ENCODE measurements at regions not wholly inside any gene's neighbourhood (a gene's known extent, or its start where the extent isn't known, plus 50 kb on each side); places are given as distances from the start of the nearest gene placed in this dataset.

DNA sequence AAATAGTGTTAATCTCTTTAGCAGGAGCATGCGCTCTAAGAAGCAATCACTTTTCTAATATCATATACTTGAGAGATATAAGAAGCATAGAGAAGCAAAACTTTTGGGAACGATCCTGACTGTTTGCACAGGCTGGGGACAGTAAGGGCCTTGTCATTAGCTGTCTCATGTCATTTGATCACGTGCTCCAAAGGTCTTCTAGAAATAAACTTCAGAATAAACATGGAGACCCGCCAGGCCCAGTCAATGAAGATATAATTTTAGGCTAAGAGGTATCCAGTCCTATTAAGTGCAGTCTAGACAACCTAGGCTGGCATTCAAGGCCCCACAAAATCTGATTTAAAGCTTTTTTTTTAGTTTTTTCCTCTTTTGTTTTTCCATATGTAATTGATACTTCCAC is 111.0 kb upstream of the APC start:
- no peaks in the 10 kb centered on the region for H3K27me3 Mint-ChIP-seq (ENCODE audit: insufficient read depth, low read depth, poor library complexity)
- H3K9me2 ChIP-seq (ENCODE audit: insufficient read depth) = no peaks in the 10 kb centered on the region
- H3K79me2 ChIP-seq (replicated peaks; ENCODE audit: insufficient read depth) = no peaks in the 10 kb centered on the region
- no peaks in the 10 kb centered on the region for H3K27me3 ChIP-seq (ENCODE audit: insufficient read depth)
- H3F3A ChIP-seq (replicated peaks; ENCODE audit: low read depth) = no peaks in the 10 kb centered on the region
- H3K4me2 ChIP-seq = no peak overlapping the region
- H3K4me3 Mint-ChIP-seq = no peak overlapping the region
- no peak overlapping the region for H2AFZ ChIP-seq
- peaks cover 15% of the 10 kb centered on the region; the same call in 1 of the 2 replicates for H3K4me1 ChIP-seq (ENCODE audit: insufficient read depth)
- no peaks in the 10 kb centered on the region for H3K36me3 ChIP-seq (ENCODE audit: insufficient read depth)
- H3K4me1 Mint-ChIP-seq = peaks cover 15% of the 10 kb centered on the region
- peaks cover 2% of the 10 kb centered on the region; the same call in 1 of the 3 replicates for H3K9me3 Mint-ChIP-seq
- no peak overlapping the region for H3K27ac Mint-ChIP-seq
- no peak for DNase-seq (ENCODE audit: low spot score)
- TF ChIP-seq, protein P1, sequence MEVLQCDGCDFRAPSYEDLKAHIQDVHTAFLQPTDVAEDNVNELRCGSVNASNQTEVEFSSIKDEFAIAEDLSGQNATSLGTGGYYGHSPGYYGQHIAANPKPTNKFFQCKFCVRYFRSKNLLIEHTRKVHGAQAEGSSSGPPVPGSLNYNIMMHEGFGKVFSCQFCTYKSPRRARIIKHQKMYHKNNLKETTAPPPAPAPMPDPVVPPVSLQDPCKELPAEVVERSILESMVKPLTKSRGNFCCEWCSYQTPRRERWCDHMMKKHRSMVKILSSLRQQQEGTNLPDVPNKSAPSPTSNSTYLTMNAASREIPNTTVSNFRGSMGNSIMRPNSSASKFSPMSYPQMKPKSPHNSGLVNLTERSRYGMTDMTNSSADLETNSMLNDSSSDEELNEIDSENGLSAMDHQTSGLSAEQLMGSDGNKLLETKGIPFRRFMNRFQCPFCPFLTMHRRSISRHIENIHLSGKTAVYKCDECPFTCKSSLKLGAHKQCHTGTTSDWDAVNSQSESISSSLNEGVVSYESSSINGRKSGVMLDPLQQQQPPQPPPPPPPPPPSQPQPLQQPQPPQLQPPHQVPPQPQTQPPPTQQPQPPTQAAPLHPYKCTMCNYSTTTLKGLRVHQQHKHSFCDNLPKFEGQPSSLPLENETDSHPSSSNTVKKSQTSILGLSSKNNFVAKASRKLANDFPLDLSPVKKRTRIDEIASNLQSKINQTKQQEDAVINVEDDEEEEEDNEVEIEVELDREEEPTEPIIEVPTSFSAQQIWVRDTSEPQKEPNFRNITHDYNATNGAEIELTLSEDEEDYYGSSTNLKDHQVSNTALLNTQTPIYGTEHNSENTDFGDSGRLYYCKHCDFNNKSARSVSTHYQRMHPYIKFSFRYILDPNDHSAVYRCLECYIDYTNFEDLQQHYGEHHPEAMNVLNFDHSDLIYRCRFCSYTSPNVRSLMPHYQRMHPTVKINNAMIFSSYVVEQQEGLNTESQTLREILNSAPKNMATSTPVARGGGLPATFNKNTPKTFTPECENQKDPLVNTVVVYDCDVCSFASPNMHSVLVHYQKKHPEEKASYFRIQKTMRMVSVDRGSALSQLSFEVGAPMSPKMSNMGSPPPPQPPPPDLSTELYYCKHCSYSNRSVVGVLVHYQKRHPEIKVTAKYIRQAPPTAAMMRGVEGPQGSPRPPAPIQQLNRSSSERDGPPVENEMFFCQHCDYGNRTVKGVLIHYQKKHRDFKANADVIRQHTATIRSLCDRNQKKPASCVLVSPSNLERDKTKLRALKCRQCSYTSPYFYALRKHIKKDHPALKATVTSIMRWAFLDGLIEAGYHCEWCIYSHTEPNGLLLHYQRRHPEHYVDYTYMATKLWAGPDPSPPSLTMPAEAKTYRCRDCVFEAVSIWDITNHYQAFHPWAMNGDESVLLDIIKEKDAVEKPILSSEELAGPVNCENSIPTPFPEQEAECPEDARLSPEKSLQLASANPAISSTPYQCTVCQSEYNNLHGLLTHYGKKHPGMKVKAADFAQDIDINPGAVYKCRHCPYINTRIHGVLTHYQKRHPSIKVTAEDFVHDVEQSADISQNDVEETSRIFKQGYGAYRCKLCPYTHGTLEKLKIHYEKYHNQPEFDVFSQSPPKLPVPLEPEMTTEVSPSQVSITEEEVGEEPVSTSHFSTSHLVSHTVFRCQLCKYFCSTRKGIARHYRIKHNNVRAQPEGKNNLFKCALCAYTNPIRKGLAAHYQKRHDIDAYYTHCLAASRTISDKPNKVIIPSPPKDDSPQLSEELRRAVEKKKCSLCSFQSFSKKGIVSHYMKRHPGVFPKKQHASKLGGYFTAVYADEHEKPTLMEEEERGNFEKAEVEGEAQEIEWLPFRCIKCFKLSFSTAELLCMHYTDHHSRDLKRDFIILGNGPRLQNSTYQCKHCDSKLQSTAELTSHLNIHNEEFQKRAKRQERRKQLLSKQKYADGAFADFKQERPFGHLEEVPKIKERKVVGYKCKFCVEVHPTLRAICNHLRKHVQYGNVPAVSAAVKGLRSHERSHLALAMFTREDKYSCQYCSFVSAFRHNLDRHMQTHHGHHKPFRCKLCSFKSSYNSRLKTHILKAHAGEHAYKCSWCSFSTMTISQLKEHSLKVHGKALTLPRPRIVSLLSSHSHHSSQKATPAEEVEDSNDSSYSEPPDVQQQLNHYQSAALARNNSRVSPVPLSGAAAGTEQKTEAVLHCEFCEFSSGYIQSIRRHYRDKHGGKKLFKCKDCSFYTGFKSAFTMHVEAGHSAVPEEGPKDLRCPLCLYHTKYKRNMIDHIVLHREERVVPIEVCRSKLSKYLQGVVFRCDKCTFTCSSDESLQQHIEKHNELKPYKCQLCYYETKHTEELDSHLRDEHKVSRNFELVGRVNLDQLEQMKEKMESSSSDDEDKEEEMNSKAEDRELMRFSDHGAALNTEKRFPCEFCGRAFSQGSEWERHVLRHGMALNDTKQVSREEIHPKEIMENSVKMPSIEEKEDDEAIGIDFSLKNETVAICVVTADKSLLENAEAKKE (CRISPR knock-in tag; IDR thresholded peaks at IDR 0.05) = no peak
- TF ChIP-seq STAT1 (IDR thresholded peaks at IDR 0.05; ENCODE audit: unreplicated experiment) (no peak), POLR2AphosphoS5 (IDR thresholded peaks at IDR 0.05; ENCODE audit: low read depth) (no peak), CREB1 (CRISPR knock-in tag; IDR thresholded peaks at IDR 0.05; ENCODE audit: low read depth) (no peak), JUNB (IDR thresholded peaks at IDR 0.05; ENCODE audit: unreplicated experiment) (no peak)
- TF ChIP-seq, protein P2, sequence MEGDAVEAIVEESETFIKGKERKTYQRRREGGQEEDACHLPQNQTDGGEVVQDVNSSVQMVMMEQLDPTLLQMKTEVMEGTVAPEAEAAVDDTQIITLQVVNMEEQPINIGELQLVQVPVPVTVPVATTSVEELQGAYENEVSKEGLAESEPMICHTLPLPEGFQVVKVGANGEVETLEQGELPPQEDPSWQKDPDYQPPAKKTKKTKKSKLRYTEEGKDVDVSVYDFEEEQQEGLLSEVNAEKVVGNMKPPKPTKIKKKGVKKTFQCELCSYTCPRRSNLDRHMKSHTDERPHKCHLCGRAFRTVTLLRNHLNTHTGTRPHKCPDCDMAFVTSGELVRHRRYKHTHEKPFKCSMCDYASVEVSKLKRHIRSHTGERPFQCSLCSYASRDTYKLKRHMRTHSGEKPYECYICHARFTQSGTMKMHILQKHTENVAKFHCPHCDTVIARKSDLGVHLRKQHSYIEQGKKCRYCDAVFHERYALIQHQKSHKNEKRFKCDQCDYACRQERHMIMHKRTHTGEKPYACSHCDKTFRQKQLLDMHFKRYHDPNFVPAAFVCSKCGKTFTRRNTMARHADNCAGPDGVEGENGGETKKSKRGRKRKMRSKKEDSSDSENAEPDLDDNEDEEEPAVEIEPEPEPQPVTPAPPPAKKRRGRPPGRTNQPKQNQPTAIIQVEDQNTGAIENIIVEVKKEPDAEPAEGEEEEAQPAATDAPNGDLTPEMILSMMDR (conservative IDR thresholded peaks at IDR 0.05; ENCODE audit: low read depth in 2 of 2) = no peak
- TF ChIP-seq, protein P3, sequence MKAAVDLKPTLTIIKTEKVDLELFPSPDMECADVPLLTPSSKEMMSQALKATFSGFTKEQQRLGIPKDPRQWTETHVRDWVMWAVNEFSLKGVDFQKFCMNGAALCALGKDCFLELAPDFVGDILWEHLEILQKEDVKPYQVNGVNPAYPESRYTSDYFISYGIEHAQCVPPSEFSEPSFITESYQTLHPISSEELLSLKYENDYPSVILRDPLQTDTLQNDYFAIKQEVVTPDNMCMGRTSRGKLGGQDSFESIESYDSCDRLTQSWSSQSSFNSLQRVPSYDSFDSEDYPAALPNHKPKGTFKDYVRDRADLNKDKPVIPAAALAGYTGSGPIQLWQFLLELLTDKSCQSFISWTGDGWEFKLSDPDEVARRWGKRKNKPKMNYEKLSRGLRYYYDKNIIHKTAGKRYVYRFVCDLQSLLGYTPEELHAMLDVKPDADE (IDR thresholded peaks at IDR 0.05) = no peak
- no peak overlapping the region for H3K4me3 ChIP-seq
- H3K36me3 Mint-ChIP-seq (ENCODE audit: low read depth) = no peaks in the 10 kb centered on the region
- ATAC-seq = no peak
- H3K27ac ChIP-seq (ENCODE audit: low read depth) = no peak overlapping the region
- no peaks in the 10 kb centered on the region for H4K20me1 ChIP-seq (replicated peaks; ENCODE audit: insufficient read depth)

Measured in GM23338 (cell line).